Urothelium cell line (cell line): ENCODE measurements at regions not wholly inside any gene's neighbourhood (a gene's known extent, or its start where the extent isn't known, plus 50 kb on each side); places are given as distances from the start of the nearest gene placed in this dataset.
A peak's percentile ranks its signal among the peaks of the same experiment; 100 is the strongest.

Experiments
- DNase-seq: peaks from one replicate; pipeline ENCODE4 v3.0.0; 2011; ENCODE audit warnings: low spot score, mixed read lengths
- FAIRE-seq: peaks from 2 replicates; lab custom pipeline; 2011; peaks lifted over from hg19 to GRCh38; lab: Jason Lieb, UNC

GRCh38 chr5:164184158-164184557 is 678.7 kb downstream of the MAT2B start:
- no peak for DNase-seq
- FAIRE-seq, result no peak

GRCh38 chr5:164185000-164185399 is 679.6 kb downstream of the MAT2B start:
- no peak for FAIRE-seq
- DNase-seq, result no peak

- FAIRE-seq, result no peak
- DNase-seq, result no peak
These were observed 681.1 kb downstream of the MAT2B start for GRCh38 chr5:164186550-164186949.

DNA sequence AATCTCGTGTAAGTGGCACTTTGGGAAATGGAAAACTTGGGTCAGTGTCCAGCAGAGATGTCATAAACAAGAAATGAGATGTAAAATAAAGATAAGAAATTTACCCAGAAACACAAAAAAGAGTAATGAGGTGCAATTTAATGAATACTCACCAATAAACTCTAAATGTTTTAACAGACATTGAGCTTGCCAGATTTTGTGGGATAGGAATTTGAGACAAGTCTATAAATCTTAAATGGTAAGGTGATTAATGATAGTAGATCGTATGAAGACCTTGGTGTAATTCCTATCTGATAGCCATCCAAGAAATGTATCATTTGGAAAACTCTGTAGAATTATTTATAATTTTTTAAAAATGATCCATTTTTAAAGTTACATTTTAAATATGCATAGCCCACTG is 682.4 kb downstream of the MAT2B start:
- DNase-seq (no peak), FAIRE-seq (no peak)

DNA sequence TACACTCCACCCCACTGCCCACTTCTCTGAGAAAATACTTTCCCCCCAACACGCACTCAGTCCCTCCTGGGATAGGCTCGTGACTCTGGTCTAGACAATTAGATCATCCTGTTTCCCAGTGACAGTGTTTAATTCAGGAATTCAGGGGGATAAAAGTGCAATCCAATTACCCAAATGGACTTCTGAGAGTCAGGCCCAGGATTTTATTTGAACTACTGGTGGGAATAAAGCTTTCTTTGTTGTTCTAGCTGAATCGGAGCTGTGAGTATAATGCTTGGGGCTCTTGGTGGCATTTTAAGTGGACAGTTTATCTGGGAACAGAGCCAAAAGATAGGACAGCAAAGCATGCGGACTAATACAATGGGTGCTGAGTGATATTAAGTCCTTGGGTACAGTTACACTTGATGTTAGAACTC is 683.3 kb downstream of the MAT2B start:
- DNase-seq, result peak; percentile 27
- no peak for FAIRE-seq

DNA sequence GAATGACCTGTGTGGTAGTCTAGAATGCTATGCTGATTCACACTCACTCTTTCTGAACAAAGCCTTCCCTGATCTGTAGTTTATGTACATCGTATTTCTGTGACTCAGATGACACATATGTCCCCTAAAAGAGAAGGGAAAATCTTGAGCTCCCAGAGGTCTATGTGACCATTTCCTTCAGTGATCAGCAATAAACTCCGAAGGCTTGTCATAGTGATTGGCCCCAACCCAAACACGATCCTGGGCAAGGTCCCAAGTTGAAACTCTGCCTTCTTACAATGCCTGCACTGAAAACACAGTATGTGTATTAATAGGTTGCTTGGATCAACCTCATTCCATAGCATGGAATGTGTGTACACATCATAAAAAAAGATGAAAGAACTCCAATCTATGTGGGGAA is 685.8 kb downstream of the MAT2B start:
- FAIRE-seq (no peak), DNase-seq (peak; percentile 47)

GRCh38 chr5:164202338-164202737 is 696.9 kb downstream of the MAT2B start:
- no peak for FAIRE-seq

GRCh38 chr5:164203581-164204225 is 698.3 kb downstream of the MAT2B start:
- FAIRE-seq, result no peak
- DNase-seq, result no peak

More at GRCh38 chr5:164202338-164202737, 696.9 kb downstream of the MAT2B start:
- no peak for DNase-seq

DNA sequence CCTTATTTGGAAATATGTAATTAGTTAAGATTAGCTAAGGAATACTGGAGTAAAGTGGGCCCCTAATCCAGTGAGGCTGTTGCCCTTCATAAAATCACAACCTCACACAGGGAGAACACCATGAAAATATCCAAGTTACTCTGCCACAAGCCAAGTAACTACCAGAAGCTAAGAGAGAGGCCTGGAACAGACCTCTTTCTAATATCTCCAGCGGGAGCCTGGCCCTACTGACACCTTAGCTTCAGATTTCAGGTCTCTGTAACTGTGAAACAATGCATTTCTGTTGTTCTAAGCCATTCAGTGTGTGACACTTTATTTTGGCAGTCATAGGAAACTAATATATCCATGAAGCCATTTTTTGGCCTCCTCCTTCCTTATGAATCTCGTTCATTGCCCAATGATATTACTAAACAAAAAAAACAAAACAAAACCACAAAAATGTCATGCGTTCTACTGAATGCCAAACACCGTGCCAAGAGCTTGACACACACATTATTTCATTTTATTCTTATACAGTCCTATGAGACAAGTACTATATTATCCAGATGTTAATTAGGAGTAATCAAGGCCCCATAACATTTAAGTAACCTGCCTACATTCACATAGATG is 699.0 kb downstream of the MAT2B start:
- DNase-seq (no peak), FAIRE-seq (no peak)

DNA sequence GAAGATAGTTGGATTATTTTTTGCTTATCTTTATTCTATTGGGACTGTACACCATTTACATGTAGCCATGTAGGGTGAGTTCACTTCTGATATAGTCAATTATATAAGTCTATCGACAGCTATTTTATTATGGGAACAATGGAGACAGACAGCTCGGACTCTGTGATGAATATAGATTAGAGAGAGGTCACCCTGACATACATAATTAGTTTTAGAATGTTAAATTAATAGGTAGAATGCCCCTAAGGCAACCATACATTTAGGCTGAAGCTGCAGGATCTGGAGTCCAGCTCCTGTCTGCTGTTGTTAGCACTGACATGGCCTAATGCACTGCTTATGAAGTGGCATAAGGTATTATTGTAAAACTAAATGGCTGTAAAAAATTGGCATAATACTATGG is 700.8 kb downstream of the MAT2B start:
- FAIRE-seq (no peak), DNase-seq (no peak)

DNA sequence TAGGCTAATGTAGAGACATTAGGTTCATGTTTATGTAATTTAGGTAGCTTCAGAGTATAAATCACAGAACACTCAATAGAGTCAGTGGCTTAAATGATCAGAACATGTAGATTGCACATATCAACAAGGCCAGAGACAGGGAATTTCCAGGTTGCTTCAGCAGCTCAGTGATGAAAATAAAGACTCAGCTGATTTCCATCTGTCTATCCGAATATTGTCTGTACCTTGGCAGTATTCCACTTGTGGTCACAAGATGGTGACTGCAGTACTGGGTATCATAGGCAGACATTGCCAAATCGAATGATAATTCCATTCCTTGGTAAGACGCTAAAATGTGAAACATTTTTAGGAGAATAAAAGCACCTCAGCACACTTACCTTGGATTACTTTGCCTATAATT is 702.2 kb downstream of the MAT2B start:
- FAIRE-seq (no peak), DNase-seq (no peak)

DNA sequence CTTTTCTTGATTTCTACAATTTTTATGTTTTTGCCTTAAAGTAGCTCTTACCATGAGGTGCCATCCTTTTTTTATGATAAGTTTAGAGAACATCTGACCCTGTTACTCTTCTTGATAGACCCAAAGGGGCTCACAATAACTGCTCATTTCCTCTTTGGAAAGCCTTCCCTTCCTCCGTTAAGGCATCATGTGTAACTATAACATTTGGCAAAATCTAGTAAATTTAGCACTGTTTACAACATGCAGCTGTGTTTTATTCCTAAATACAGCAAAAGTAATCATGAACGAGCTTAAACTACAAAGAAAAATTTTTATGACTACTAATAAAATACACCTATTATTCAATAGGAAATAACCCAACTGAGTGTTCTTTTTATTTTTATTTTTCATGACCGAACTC is 705.1 kb downstream of the MAT2B start:
- no peak for DNase-seq
- FAIRE-seq, result no peak

GRCh38 chr5:164214698-164215097 is 709.3 kb downstream of the MAT2B start:
- FAIRE-seq, result no peak

DNA sequence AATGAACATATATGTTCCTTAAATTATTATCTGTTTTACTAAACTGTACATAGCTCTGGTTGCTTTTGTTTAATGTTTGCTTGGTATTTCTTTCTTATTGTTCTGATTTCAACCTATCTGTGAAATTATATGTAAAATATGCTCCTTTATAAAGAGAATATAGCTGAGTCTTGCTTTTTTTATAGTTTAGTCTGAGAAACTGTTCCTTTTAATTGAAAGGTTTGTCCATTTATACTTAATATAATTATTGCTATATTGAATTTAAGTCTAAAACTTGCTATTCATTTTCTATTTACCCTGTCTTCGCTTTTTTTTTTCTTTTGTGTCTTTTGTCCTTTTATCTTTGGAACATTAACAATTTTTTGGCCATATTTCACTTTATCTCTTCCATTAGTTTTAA is 712.0 kb downstream of the MAT2B start:
- FAIRE-seq (no peak), DNase-seq (no peak)

More at GRCh38 chr5:164214698-164215097, 709.3 kb downstream of the MAT2B start:
- DNase-seq, result no peak

DNA sequence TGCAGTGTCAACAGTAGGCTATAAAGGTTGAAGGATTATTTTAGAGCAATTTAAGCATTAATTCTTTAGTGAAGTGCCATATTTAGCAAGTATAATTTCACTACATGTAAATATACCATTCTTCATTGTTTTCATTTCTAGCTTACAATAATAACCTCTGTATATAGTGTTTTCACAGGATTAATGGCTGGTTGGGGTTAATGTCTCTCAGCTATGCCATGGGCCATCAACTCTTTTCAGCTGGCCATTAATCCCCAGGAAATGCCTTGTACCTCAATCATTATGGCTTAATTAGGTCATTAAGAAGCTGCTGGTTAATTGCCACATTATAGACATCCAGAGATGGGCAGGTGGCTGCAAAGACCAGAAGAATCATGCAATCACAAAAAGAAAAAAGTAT is 715.1 kb downstream of the MAT2B start:
- FAIRE-seq, result no peak
- DNase-seq, result no peak

GRCh38 chr5:164224236-164224635 is 718.8 kb downstream of the MAT2B start:
- DNase-seq (no peak), FAIRE-seq (no peak)

- no peak for DNase-seq
- no peak for FAIRE-seq
These were observed 719.4 kb downstream of the MAT2B start for GRCh38 chr5:164224772-164225171.

GRCh38 chr5:164230341-164230740 is 724.9 kb downstream of the MAT2B start:
- FAIRE-seq, result no peak

GRCh38 chr5:164233791-164234190 is 728.4 kb downstream of the MAT2B start:
- no peak for FAIRE-seq
- DNase-seq, result no peak

More at GRCh38 chr5:164230341-164230740, 724.9 kb downstream of the MAT2B start:
- DNase-seq, result no peak

- no peak for DNase-seq
- no peak for FAIRE-seq
These were observed 728.9 kb downstream of the MAT2B start for GRCh38 chr5:164234321-164234720.

- DNase-seq, result peak; percentile 10
- no peak for FAIRE-seq
These were observed 730.0 kb downstream of the MAT2B start for GRCh38 chr5:164235300-164235891.

DNA sequence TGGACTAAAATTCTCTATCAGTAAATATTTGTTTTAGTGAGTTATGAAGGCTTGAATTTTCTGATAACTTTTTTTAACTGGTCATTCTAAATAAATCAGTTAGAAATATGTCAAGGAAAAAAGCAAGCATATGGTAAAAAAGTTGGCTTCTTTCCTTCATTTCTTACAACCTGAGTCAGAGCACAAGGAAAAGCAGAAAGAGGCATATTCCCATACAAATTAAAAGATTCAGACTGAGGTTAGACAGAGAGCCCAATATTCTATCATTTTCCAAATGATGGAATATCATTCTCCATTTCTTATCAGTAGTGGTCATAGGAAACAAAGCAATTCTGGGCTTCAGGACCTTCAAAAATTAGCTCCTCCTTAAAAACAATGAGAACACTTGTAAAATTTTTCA is 732.1 kb downstream of the MAT2B start:
- DNase-seq (no peak), FAIRE-seq (no peak)
